HFF-Myc (cell line): ENCODE measurements at regions not wholly inside any gene's neighbourhood (a gene's known extent, or its start where the extent isn't known, plus 50 kb on each side); places are given as distances from the start of the nearest gene placed in this dataset.

ENCODE experiments used
- DNase-seq: peaks from one replicate; pipeline ENCODE4 v3.0.0-alpha.2; 2011; ENCODE audit warnings: low read depth; ENCODE audit errors: extremely low read depth
- H3K4me3 ChIP-seq: replicated peaks from 2 replicates; pipeline ENCODE4 v1.5.1; 2011; ENCODE audit warnings: low read depth, mild to moderate bottlenecking, control low read depth, low read length
- TF ChIP-seq, protein P1 (sequence below): IDR thresholded peaks from 2 replicates; pipeline ENCODE4 v1.5.1; 2012; ENCODE audit warnings: mild to moderate bottlenecking, low read depth, low read length, control low read depth; ENCODE audit errors: missing control alignments

GRCh38 chr2:126765395-126765794 lies 109.4 kb downstream of the GYPC start:
- no peak for DNase-seq
- TF ChIP-seq, protein P1, sequence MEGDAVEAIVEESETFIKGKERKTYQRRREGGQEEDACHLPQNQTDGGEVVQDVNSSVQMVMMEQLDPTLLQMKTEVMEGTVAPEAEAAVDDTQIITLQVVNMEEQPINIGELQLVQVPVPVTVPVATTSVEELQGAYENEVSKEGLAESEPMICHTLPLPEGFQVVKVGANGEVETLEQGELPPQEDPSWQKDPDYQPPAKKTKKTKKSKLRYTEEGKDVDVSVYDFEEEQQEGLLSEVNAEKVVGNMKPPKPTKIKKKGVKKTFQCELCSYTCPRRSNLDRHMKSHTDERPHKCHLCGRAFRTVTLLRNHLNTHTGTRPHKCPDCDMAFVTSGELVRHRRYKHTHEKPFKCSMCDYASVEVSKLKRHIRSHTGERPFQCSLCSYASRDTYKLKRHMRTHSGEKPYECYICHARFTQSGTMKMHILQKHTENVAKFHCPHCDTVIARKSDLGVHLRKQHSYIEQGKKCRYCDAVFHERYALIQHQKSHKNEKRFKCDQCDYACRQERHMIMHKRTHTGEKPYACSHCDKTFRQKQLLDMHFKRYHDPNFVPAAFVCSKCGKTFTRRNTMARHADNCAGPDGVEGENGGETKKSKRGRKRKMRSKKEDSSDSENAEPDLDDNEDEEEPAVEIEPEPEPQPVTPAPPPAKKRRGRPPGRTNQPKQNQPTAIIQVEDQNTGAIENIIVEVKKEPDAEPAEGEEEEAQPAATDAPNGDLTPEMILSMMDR = no peak
- no peak overlapping the region for H3K4me3 ChIP-seq

DNA sequence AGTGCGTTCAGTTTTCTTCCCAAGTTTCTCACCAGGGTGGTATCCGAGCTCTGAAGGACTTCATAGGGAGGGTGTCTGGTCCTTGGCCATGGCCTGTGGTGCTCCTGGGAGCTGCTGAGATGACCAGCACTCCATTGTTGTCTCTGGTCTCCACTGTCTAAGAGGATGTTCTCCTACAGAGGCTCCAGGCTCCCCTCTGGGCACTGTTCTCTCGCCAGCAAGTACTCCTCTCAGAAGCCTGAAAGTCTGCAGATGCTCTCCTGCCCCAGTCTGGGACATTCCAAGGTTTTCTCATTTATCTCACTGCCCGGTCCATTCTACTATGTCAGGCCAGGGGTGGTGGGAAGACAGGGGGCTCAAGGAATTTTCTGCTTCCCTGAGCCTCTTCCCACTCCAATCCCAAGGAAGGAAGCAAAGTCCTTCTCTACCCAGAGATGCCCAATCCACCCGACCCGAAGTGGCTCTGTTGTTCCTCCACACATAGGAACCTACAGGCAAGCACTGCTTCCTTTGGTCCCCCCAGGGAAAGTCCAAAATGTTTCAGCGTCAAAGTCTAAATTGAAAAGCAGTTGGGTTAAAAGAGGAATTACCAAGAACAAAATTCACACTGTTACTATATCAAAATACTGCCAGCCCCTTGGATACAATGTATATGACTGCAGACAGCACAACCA lies 110.5 kb downstream of the GYPC start:
- H3K4me3 ChIP-seq = no peak overlapping the region
- TF ChIP-seq, protein P1 = no peak
- DNase-seq = no peak

- DNase-seq = no peak
- TF ChIP-seq, protein P1 = no peak
- H3K4me3 ChIP-seq = no peak overlapping the region
Measured at GRCh38 chr2:126766969-126767296, 111.0 kb downstream of the GYPC start.

- TF ChIP-seq, protein P1 = no peak
- no peak overlapping the region for H3K4me3 ChIP-seq
- DNase-seq = no peak
Measured at GRCh38 chr2:126769118-126769517, 113.2 kb downstream of the GYPC start.

- DNase-seq = no peak
- TF ChIP-seq, protein P1 = no peak
- no peak overlapping the region for H3K4me3 ChIP-seq
Measured at GRCh38 chr2:126770466-126770865, 114.5 kb downstream of the GYPC start.

DNA sequence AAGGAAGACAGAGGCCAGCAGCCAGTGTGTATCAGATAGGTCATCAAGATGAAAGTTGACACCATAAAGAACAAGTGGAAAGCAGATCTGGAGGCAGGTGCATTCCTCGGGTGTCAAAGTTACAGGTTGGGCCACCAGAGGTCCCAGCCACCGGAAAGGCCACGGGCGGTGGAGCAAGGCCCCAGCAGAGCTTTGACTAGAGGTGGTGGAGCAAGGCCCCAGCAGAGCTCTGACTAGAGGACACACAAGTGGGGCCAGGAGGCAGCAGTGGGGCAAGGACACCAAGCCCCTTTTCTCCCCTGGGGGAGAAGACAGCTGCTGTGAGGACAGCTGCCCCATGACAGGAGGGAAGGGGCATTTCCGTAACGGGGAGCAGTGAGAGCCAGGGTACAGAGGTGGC lies 115.1 kb downstream of the GYPC start:
- H3K4me3 ChIP-seq = no peak overlapping the region
- TF ChIP-seq, protein P1 = no peak
- DNase-seq = no peak

DNA sequence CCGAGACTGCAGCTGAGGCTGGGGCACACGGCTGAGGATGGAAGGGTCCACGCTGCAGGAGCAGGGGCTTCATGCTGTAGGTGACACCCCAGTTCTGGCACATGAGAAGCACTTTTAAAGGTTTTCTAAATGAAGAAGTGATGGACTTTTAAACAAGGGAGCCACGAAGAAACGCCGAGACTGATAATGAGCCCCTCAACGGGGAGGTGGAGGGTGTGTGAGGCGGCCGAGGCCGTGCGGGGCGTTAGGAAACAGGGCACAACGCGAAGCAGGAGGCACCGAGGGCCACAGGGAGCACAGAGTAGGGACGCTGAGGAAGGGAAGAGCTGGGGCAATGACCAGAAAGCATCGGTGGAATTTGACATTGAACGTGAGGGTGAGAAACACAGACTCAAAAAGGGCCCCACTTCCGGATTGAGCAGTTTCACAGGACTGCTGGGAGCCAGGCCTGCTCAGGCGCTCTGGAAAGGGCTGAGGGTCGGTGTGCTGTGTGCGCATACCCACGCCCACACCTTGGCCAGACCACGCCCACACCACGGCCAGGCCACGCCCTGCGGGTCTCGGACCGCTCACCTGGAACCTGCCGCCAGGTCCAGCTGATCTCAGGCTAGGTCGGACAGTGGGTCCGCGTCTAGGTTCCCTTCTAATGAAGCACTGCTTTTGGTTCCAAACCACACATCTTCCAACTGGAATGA lies 115.7 kb downstream of the GYPC start:
- H3K4me3 ChIP-seq = no peak overlapping the region
- TF ChIP-seq, protein P1 = no peak
- DNase-seq = no peak
